A549 (cell line): ENCODE measurements at regions not wholly inside any gene's neighbourhood (a gene's known extent, or its start where the extent isn't known, plus 50 kb on each side); places are given as distances from the start of the nearest gene placed in this dataset.

Experiments used
- ATAC-seq, 2 experiments: fragments of 200-7000 bp in 1 of 2; fragments of >200 bp in 1 of 2; cut with Nextera tagmentation in 1 of 2; cut with Tn5 transposase in 1 of 2; 3 replicates each; pipeline versions ENCODE4 v1.8.0 to v1.9.1; 2018 to 2020; ENCODE audit warnings: mild to moderate bottlenecking in 1 of 2, moderate library complexity in 1 of 2
- CTCF ChIA-PET: fragments of 300-600 bp; sonication (Branson Sonifier 250); formaldehyde crosslinking; extraction: SDS; loops from one replicate; lab custom pipeline; 2021; ENCODE audit warnings: antibody characterized with exemption, inconsistent platforms; lab: Yijun Ruan, JAX
- POLR2A ChIA-PET: fragments of 350-600 bp; formaldehyde crosslinking; extraction: SDS; loops from one replicate; lab custom pipeline; 2021; ENCODE audit warnings: antibody characterized with exemption, inconsistent platforms; lab: Yijun Ruan, JAX
- DNase-seq, 2 experiments: peaks; one replicate each; pipeline versions ENCODE4 v3.0.0 to v3.0.0-alpha.2; 2011 to 2016; ENCODE audit warnings: low read depth in 1 of 2, low spot score in 1 of 2
- FAIRE-seq: peaks from 2 replicates; lab custom pipeline; 2011; peaks lifted over from hg19 to GRCh38; lab: Jason Lieb, UNC
- H3K27ac ChIP-seq, 2 experiments: fragments of >200 bp; sonication (Bioruptor Twin); formaldehyde crosslinking; 3 replicates each; pipeline ENCODE4 v1.5.1; 2016 to 2017
- H3K4me1 ChIP-seq: fragments of >200 bp; sonication (Bioruptor Twin); formaldehyde crosslinking; 3 replicates; pipeline ENCODE4 v1.6.1; 2016
- H3K4me2 ChIP-seq: fragments of >200 bp; sonication (Bioruptor Twin); formaldehyde crosslinking; 3 replicates; pipeline ENCODE4 v1.6.1; 2016
- H3K4me3 ChIP-seq: fragments of >200 bp; sonication (Bioruptor Twin); formaldehyde crosslinking; 3 replicates; pipeline ENCODE4 v1.5.1; 2016
- H3K9me3 ChIP-seq: fragments of >200 bp; sonication (Bioruptor Twin); formaldehyde crosslinking; 3 replicates; pipeline ENCODE4 v1.6.1; 2016
- BHLHE40 ChIP-seq: IDR thresholded peaks from 2 replicates; pipeline ENCODE4 v1.6.1; 2012; ENCODE audit warnings: low read depth, low read length, inconsistent platforms
- CBX2 ChIP-seq: fragments of 200-600 bp; sonication (generic); IDR thresholded peaks from 2 replicates; pipeline ENCODE4 v1.6.1; 2016; ENCODE audit warnings: low read depth, mild to moderate bottlenecking, borderline replicate concordance
- CBX8 ChIP-seq: fragments of 200-600 bp; sonication (generic); IDR thresholded peaks from 2 replicates; pipeline ENCODE4 v1.6.1; 2016
- CEBPB ChIP-seq, 2 experiments: fragments of >200 bp in 1 of 2; sonication (Bioruptor Twin) in 1 of 2; formaldehyde crosslinking in 1 of 2; IDR thresholded peaks; 2 replicates each; pipeline ENCODE4 v1.6.1; 2012 to 2016
- CHD2 ChIP-seq: fragments of 150-350 bp; IDR thresholded peaks from 2 replicates; pipeline ENCODE4 v1.6.1; 2014; ENCODE audit warnings: low read length; ENCODE audit not compliant: partially characterized antibody
- ELK1 ChIP-seq: fragments of 150-350 bp; IDR thresholded peaks from 2 replicates; pipeline ENCODE4 v1.6.1; 2014; ENCODE audit warnings: low read depth, mild to moderate bottlenecking, low read length
- FOSB ChIP-seq: fragments of 250-450 bp; sonication (Bioruptor Pico); IDR thresholded peaks from 2 replicates; pipeline ENCODE4 v1.5.0; 2020; ENCODE audit warnings: mild to moderate bottlenecking, moderate library complexity
- FOSL2 ChIP-seq, 2 experiments: fragments of 450-650 bp in 1 of 2; fragments of >200 bp in 1 of 2; sonication (Bioruptor Twin) in 1 of 2; formaldehyde crosslinking; IDR thresholded peaks; 2 replicates each; pipeline versions ENCODE4 v1.5.0 to v1.6.1; 2016 to 2020; ENCODE audit warnings: mild to moderate bottlenecking in 1 of 2, moderate library complexity in 1 of 2
- GATA3 ChIP-seq: IDR thresholded peaks from 2 replicates; pipeline ENCODE4 v1.6.1; 2012; ENCODE audit warnings: borderline replicate concordance
- HDAC2 ChIP-seq: fragments of 200-600 bp; sonication (generic); IDR thresholded peaks from 2 replicates; pipeline ENCODE4 v1.6.1; 2016
- JUN ChIP-seq, 2 experiments: fragments of >200 bp; sonication (Bioruptor Twin); formaldehyde crosslinking; IDR thresholded peaks; 2 replicates in 1 of 2; 3 replicates in 1 of 2; pipeline ENCODE4 v1.6.1; 2016 to 2017
- JUNB ChIP-seq: fragments of >200 bp; sonication (Bioruptor Twin); formaldehyde crosslinking; IDR thresholded peaks from 2 replicates; pipeline ENCODE4 v1.6.1; 2016
- KDM1A ChIP-seq: fragments of 200-600 bp; sonication (generic); IDR thresholded peaks from 2 replicates; pipeline ENCODE4 v1.6.1; 2016; ENCODE audit warnings: low read depth, mild to moderate bottlenecking
- KDM5A ChIP-seq: fragments of 200-600 bp; sonication (generic); IDR thresholded peaks from 2 replicates; pipeline ENCODE4 v1.6.1; 2016; ENCODE audit warnings: antibody characterized with exemption, mild to moderate bottlenecking
- MAZ ChIP-seq: fragments of 150-350 bp; IDR thresholded peaks from 2 replicates; pipeline ENCODE4 v1.6.1; 2014; ENCODE audit warnings: antibody characterized with exemption, low read depth, low read length, borderline replicate concordance
- NFE2L2 ChIP-seq: fragments of 150-350 bp; conservative IDR thresholded peaks from 2 replicates; pipeline ENCODE4 v1.6.1; 2014; ENCODE audit warnings: low read length
- NR3C1 ChIP-seq: fragments of >200 bp; sonication (Bioruptor Twin); formaldehyde crosslinking; IDR thresholded peaks from 3 replicates; pipeline ENCODE4 v1.6.1; 2017
- PBX3 ChIP-seq: IDR thresholded peaks from 2 replicates; pipeline ENCODE4 v1.6.1; 2012
- POLR2A ChIP-seq: IDR thresholded peaks from 2 replicates; pipeline ENCODE4 v1.6.1; 2012; ENCODE audit warnings: mild to moderate bottlenecking, low read length
- POLR2AphosphoS2 ChIP-seq: conservative IDR thresholded peaks from 2 replicates; pipeline ENCODE4 v1.6.1; 2012; ENCODE audit warnings: low read length, improper control_type of control experiment, inconsistent platforms
- RARB ChIP-seq: fragments of 250-450 bp; sonication (Bioruptor Pico); IDR thresholded peaks from 2 replicates; pipeline ENCODE4 v1.8.0; 2021; ENCODE audit warnings: mild to moderate bottlenecking, moderate library complexity
- RFX5 ChIP-seq: fragments of 450-650 bp; IDR thresholded peaks from 2 replicates; pipeline ENCODE4 v1.7.1; 2014; ENCODE audit warnings: antibody characterized with exemption, mild to moderate bottlenecking, moderate library complexity
- TFCP2L1 ChIP-seq: fragments of 250-450 bp; sonication (Bioruptor Pico); IDR thresholded peaks from 2 replicates; pipeline ENCODE4 v1.5.0; 2021; ENCODE audit warnings: mild to moderate bottlenecking
- TP53 ChIP-seq: fragments of 250-450 bp; sonication (Bioruptor Pico); IDR thresholded peaks from 2 replicates; pipeline ENCODE4 v1.5.0; 2021; ENCODE audit warnings: mild to moderate bottlenecking, moderate library complexity
- USF2 ChIP-seq: fragments of 450-650 bp; IDR thresholded peaks from 2 replicates; pipeline ENCODE4 v1.6.1; 2014; ENCODE audit warnings: antibody characterized with exemption
- ZFP36 ChIP-seq: fragments of 450-650 bp; IDR thresholded peaks from 2 replicates; pipeline ENCODE4 v1.6.1; 2014; ENCODE audit warnings: borderline replicate concordance; ENCODE audit not compliant: partially characterized antibody
- ZSCAN20 ChIP-seq: fragments of 250-450 bp; sonication (Bioruptor Pico); IDR thresholded peaks from 2 replicates; pipeline ENCODE4 v1.8.0; 2022; ENCODE audit warnings: mild to moderate bottlenecking, moderate library complexity
- WGBS: methylation state at CpG from one replicate; pipeline ENCODE4 v1.1.6; 2017; ENCODE audit errors: missing lambda C conversion rate; 5-methylcytosine and 5-hydroxymethylcytosine counted together

- TF ChIP-seq TP53 (CRISPR knock-in tag) (no peak), CEBPB (IDR thresholded peaks at IDR 0.05) (no peak), MAZ (no peak), ZFP36 (no peak), FOSL2 (IDR thresholded peaks at IDR 0.05) (no peak), FOSL2 (CRISPR knock-in tag; IDR thresholded peaks at IDR 0.05) (no peak), ELK1 (no peak), CBX8 (no peak), CBX2 (no peak), KDM1A (no peak), RARB (no peak), USF2 (no peak), NFE2L2 (no peak), POLR2AphosphoS2 (no peak), JUN (IDR thresholded peaks at IDR 0.05) (no peak), KDM5A (no peak), NR3C1 (no peak)
- WGBS, result 0% methylated on average over 1 of the region's 1 CpG
- DNase-seq (no peak), FAIRE-seq (no peak), ATAC-seq (no peak)
- ChIA-PET CTCF (no interaction called here), POLR2A (no interaction called here)
- no peaks in the 10 kb centered on the region for H3K9me3 ChIP-seq
- H3K27ac ChIP-seq, result no peak overlapping the region
- no peak overlapping the region for H3K4me2 ChIP-seq
- H3K4me1 ChIP-seq, result no peaks in the 10 kb centered on the region
- H3K4me3 ChIP-seq, result no peak overlapping the region
Observed at GRCh38 chr5:166980666-166981065, 1310.8 kb upstream of the WWC1 start.

- Histone ChIP-seq H3K4me2 (no peak overlapping the region), H3K27ac (no peak overlapping the region), H3K4me3 (no peak overlapping the region), H3K9me3 (no peaks in the 10 kb centered on the region), H3K4me1 (no peaks in the 10 kb centered on the region)
- ATAC-seq, result no peak
- POLR2A ChIA-PET, result no interaction called here
- TF ChIP-seq CEBPB (IDR thresholded peaks at IDR 0.05) (no peak), BHLHE40 (no peak), PBX3 (no peak), USF2 (no peak), TFCP2L1 (CRISPR knock-in tag) (no peak), JUNB (no peak), HDAC2 (no peak), CHD2 (no peak), RFX5 (no peak), POLR2AphosphoS2 (no peak), ZSCAN20 (CRISPR knock-in tag) (no peak), FOSB (CRISPR knock-in tag) (no peak), KDM1A (no peak), POLR2A (no peak), TP53 (CRISPR knock-in tag) (no peak), NR3C1 (no peak), GATA3 (no peak)
- TF ChIP-seq, all 56 proteins: peak for 0
- no peak for DNase-seq
- no peak for FAIRE-seq
- CTCF ChIA-PET, result no interaction called here
Observed at GRCh38 chr5:166982226-166982625, 1309.2 kb upstream of the WWC1 start.
